Transverse colon (tissue), 4 donors: ENCODE measurements at regions not wholly inside any gene's neighbourhood (a gene's known extent, or its start where the extent isn't known, plus 50 kb on each side); places are given as distances from the start of the nearest gene placed in this dataset.

Experiments
- DNase-seq: peaks from one replicate; pipeline ENCODE4 v3.0.0-alpha.2; 2019
- H3K27ac ChIP-seq, 4 donors: fragments of 200-600 bp; sonication (generic); 2 replicates each; pipeline ENCODE4 v1.5.1; 2016 to 2018; ENCODE audit warnings: inconsistent platforms in 4 of 4
- H3K27me3 ChIP-seq: fragments of 200-600 bp; sonication (generic); 2 replicates; pipeline ENCODE4 v1.5.1; 2017; ENCODE audit warnings: inconsistent platforms
- H3K36me3 ChIP-seq, 4 donors: fragments of 200-600 bp; sonication (generic); 2 replicates each; pipeline ENCODE4 v1.5.1; 2017 to 2019; ENCODE audit warnings: inconsistent platforms in 4 of 4
- H3K4me1 ChIP-seq, 4 donors: fragments of 200-600 bp; sonication (generic); 2 replicates each; pipeline ENCODE4 v1.5.1; 2017 to 2020; ENCODE audit warnings: inconsistent platforms in 4 of 4
- H3K4me3 ChIP-seq, 4 donors: fragments of 200-600 bp; sonication (generic); 1 replicate in 1 of 4; 2 replicates in 3 of 4; pipeline versions ENCODE4 v1.5.1 to v1.6.1; 2017 to 2019; ENCODE audit warnings: inconsistent platforms in 4 of 4
- H3K9me3 ChIP-seq, 2 donors: fragments of 200-600 bp; sonication (generic); 2 replicates each; pipeline ENCODE4 v1.5.1; 2017 to 2019; ENCODE audit warnings: inconsistent platforms in 2 of 2
- EP300 ChIP-seq: sonication (generic); formaldehyde crosslinking; IDR thresholded peaks from one replicate; pipeline ENCODE4 v1.6.1; 2017; ENCODE audit warnings: antibody characterized with exemption, low read depth
- POLR2A ChIP-seq: fragments of 450-650 bp; IDR thresholded peaks from one replicate; pipeline ENCODE4 v1.6.1; 2016; ENCODE audit warnings: antibody characterized with exemption, mild to moderate bottlenecking, moderate library complexity
- POLR2AphosphoS5 ChIP-seq, 3 donors: sonication (generic); formaldehyde crosslinking; IDR thresholded peaks; one replicate each; pipeline ENCODE4 v1.6.1; 2016; ENCODE audit warnings: antibody characterized with exemption in 3 of 3
- WGBS, 2 donors: methylation state at CpG; one replicate each; pipeline ENCODE4 v1.1.5; 2018; ENCODE audit warnings: low coverage in 1 of 2; 5-methylcytosine and 5-hydroxymethylcytosine counted together
- in situ Hi-C, 4 donors: fragments of 200-750 bp; cut with MboI; loops; one replicate each; pipeline versions ENCODE4 v1.15.0 to v1.15.1; 2017; ENCODE audit warnings: low sequenced_read_pairs in 3 of 4, low pct_ligation_motif_present in 1 of 4, low pct_unique_long_range_greater_than_20kb in 1 of 4
- intact Hi-C: fragments of 100-400 bp; cut with DNase I; formaldehyde crosslinking; loops from one replicate; pipeline ENCODE4 v1.15.1; 2023; ENCODE audit warnings: low total_unique reads
- TF ChIP-seq, protein P1 (sequence below), 5 experiments: fragments of 200-600 bp in 3 of 5; fragments of 450-650 bp in 2 of 5; sonication (generic) in 3 of 5; IDR thresholded peaks; 1 replicate in 2 of 5; 2 replicates in 3 of 5; pipeline ENCODE4 v1.5.1; 2016 to 2017; ENCODE audit warnings: antibody characterized with exemption in 5 of 5, inconsistent platforms in 3 of 5, mild to moderate bottlenecking in 2 of 5, moderate library complexity in 1 of 5

DNA sequence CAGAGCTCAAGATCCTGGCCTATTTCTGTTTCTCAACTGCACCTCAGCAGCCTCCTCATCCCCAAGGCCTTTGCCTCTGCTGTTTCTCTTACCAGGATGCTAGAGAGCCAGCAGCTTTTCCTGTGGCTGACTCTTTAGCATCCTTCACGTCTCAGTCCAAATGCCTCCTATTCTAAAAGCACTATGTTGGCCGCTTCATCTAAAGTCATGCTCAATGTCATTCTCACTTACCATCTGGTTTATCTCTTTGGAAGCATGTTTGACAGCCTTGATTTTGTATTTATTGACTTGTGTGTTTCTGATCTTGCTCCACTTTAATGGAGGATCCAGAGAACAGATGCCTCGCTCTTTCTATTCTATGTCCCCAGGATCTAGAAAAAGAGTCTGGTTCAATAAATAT is 351.8 kb upstream of the CDH11 start:
- Histone ChIP-seq H3K36me3 (no peaks in the 10 kb centered on the region), H3K9me3 (no peaks in the 10 kb centered on the region), H3K27ac (no peak overlapping the region), H3K27me3 (no peaks in the 10 kb centered on the region), H3K4me3 (no peak overlapping the region), H3K4me1 (no peaks in the 10 kb centered on the region)
- WGBS, 2 donors: 84 to 86% methylated on average over 3 of the region's 3 CpGs
- intact Hi-C loops: no loop called here
- no peak for TF ChIP-seq POLR2A
- DNase-seq: no peak
- in situ Hi-C loops: no loop called here

DNA sequence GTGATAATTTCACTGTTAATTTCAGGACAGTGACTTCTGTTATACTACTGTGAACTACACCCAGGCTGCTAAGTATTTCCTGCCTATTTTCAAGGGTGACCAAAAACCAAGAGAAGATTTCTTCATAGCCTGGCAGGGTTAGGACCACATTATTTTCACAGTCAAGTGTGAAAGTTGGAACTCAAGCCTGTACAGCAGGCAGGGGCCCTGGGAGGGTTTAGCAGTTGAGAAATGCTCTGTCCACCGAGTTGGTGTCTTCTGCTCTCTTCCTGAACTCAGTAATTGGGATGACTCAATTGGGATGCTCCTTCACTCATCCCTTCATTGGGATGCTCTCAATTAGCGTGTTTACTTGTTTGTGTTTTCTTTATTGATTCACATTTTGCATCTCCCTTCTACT is 347.3 kb upstream of the CDH11 start:
- in situ Hi-C loops: no loop called here
- Histone ChIP-seq H3K4me3 (no peak overlapping the region), H3K27me3 (no peaks in the 10 kb centered on the region), H3K4me1 (no peaks in the 10 kb centered on the region), H3K36me3 (no peaks in the 10 kb centered on the region), H3K9me3 (no peaks in the 10 kb centered on the region), H3K27ac (no peak overlapping the region)
- intact Hi-C loops: no loop called here
- DNase-seq: no peak
- TF ChIP-seq, protein P1, sequence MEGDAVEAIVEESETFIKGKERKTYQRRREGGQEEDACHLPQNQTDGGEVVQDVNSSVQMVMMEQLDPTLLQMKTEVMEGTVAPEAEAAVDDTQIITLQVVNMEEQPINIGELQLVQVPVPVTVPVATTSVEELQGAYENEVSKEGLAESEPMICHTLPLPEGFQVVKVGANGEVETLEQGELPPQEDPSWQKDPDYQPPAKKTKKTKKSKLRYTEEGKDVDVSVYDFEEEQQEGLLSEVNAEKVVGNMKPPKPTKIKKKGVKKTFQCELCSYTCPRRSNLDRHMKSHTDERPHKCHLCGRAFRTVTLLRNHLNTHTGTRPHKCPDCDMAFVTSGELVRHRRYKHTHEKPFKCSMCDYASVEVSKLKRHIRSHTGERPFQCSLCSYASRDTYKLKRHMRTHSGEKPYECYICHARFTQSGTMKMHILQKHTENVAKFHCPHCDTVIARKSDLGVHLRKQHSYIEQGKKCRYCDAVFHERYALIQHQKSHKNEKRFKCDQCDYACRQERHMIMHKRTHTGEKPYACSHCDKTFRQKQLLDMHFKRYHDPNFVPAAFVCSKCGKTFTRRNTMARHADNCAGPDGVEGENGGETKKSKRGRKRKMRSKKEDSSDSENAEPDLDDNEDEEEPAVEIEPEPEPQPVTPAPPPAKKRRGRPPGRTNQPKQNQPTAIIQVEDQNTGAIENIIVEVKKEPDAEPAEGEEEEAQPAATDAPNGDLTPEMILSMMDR (IDR thresholded peaks at IDR 0.05): no peak
- TF ChIP-seq POLR2AphosphoS5 (IDR thresholded peaks at IDR 0.05): no peak
- no peak for TF ChIP-seq EP300
- TF ChIP-seq POLR2A: no peak
- WGBS, 2 donors: 40 to 50% methylated on average over 2 of the region's 2 CpGs

- intact Hi-C loops: no loop called here
- in situ Hi-C loops: no loop called here
These were observed 346.3 kb upstream of the CDH11 start for GRCh38 chr16:65468133-65468532.

GRCh38 chr16:65463652-65464260 is 341.9 kb upstream of the CDH11 start:
- WGBS, 2 donors: 38 to 58% methylated on average over 3 of the region's 3 CpGs

More at GRCh38 chr16:65468133-65468532, 346.3 kb upstream of the CDH11 start:
- DNase-seq: no peak
- 68 to 100% methylated on average over 1 of the region's 1 CpG for WGBS, 2 donors
- H3K27ac ChIP-seq: no peak overlapping the region
- no peak overlapping the region for H3K4me3 ChIP-seq
- no peaks in the 10 kb centered on the region for H3K36me3 ChIP-seq
- no peaks in the 10 kb centered on the region for H3K4me1 ChIP-seq
- H3K9me3 ChIP-seq: no peaks in the 10 kb centered on the region
- H3K27me3 ChIP-seq: no peaks in the 10 kb centered on the region
- TF ChIP-seq POLR2A: no peak
- TF ChIP-seq, protein P1 (IDR thresholded peaks at IDR 0.05): no peak
- TF ChIP-seq EP300: no peak
- TF ChIP-seq POLR2AphosphoS5 (IDR thresholded peaks at IDR 0.05): no peak

More at GRCh38 chr16:65463652-65464260, 341.9 kb upstream of the CDH11 start:
- in situ Hi-C loops: no loop called here
- Histone ChIP-seq H3K9me3 (no peaks in the 10 kb centered on the region), H3K4me3 (no peak overlapping the region), H3K4me1 (no peaks in the 10 kb centered on the region), H3K36me3 (no peaks in the 10 kb centered on the region), H3K27ac (no peak overlapping the region), H3K27me3 (no peaks in the 10 kb centered on the region)
- TF ChIP-seq POLR2AphosphoS5 (IDR thresholded peaks at IDR 0.05) (no peak), POLR2A (no peak), EP300 (no peak)
- TF ChIP-seq, protein P1 (IDR thresholded peaks at IDR 0.05): no peak
- no peak for DNase-seq
- intact Hi-C loops: no loop called here
